Tibial nerve (tissue), 4 donors: ENCODE measurements at regions not wholly inside any gene's neighbourhood (a gene's known extent, or its start where the extent isn't known, plus 50 kb on each side); places are given as distances from the start of the nearest gene placed in this dataset.
A peak's percentile ranks its signal among the peaks of the same experiment; 100 is the strongest.

Experiments
- DNase-seq, 2 donors: peaks; one replicate each; pipeline ENCODE4 v3.0.0-alpha.2; 2019; ENCODE audit warnings: low spot score in 2 of 2
- H3K27ac ChIP-seq, 4 donors: fragments of 200-600 bp; sonication (generic) in 3 of 4; one replicate each; pipeline ENCODE4 v1.5.1; 2017 to 2019; ENCODE audit warnings: mild to moderate bottlenecking in 1 of 4
- H3K27me3 ChIP-seq, 2 donors: fragments of 200-600 bp; sonication (generic) in 1 of 2; one replicate each; pipeline versions ENCODE4 v1.5.1 to v1.6.0; 2017 to 2019
- H3K36me3 ChIP-seq, 3 donors: fragments of 200-600 bp; sonication (generic); one replicate each; pipeline ENCODE4 v1.5.1; 2018 to 2019
- H3K4me1 ChIP-seq, 4 donors: fragments of 200-600 bp; sonication (generic) in 3 of 4; one replicate each; pipeline ENCODE4 v1.5.1; 2017 to 2019
- H3K4me3 ChIP-seq, 4 donors: fragments of 200-600 bp; sonication (generic) in 3 of 4; one replicate each; pipeline ENCODE4 v1.5.1; 2017 to 2019; ENCODE audit warnings: mild to moderate bottlenecking in 1 of 4, moderate library complexity in 1 of 4
- H3K9me3 ChIP-seq, 4 donors: fragments of 200-600 bp; sonication (generic) in 3 of 4; one replicate each; pipeline ENCODE4 v1.5.1; 2017 to 2019
- CTCF ChIP-seq, 5 experiments: fragments of 200-600 bp in 3 of 5; fragments of 450-650 bp in 2 of 5; sonication (generic) in 3 of 5; IDR thresholded peaks; one replicate each; pipeline ENCODE4 v1.5.1; 2016 to 2019; ENCODE audit warnings: antibody characterized with exemption in 5 of 5, mild to moderate bottlenecking in 3 of 5, moderate library complexity in 2 of 5
- EP300 ChIP-seq, 2 donors: sonication (generic); formaldehyde crosslinking; IDR thresholded peaks; one replicate each; pipeline ENCODE4 v1.6.1; 2017; ENCODE audit warnings: antibody characterized with exemption in 2 of 2, mild to moderate bottlenecking in 1 of 2
- POLR2A ChIP-seq, 2 donors: fragments of 450-650 bp; IDR thresholded peaks; one replicate each; pipeline ENCODE4 v1.6.1; 2017; ENCODE audit warnings: antibody characterized with exemption in 2 of 2, mild to moderate bottlenecking in 2 of 2, moderate library complexity in 2 of 2
- WGBS, 2 donors: methylation state at CpG; one replicate each; pipeline ENCODE4 v1.1.5; 2018; 5-methylcytosine and 5-hydroxymethylcytosine counted together

- Histone ChIP-seq H3K4me3 (no peak overlapping the region), H3K9me3 (no peaks in the 10 kb centered on the region), H3K4me1 (peaks cover 0 to 33% (median 13%) of the 10 kb centered on the region in 4 donors), H3K36me3 (no peaks in the 10 kb centered on the region), H3K27me3 (no peaks in the 10 kb centered on the region), H3K27ac (peak overlapping the region in 3 of 4 donors; percentile 67 to 76 (median 75))
- DNase-seq = peak in 1 of 2 donors; percentile 51
- TF ChIP-seq CTCF (IDR thresholded peaks at IDR 0.05) = no peak
- no peak for TF ChIP-seq POLR2A (IDR thresholded peaks at IDR 0.05)
- TF ChIP-seq EP300 (IDR thresholded peaks at IDR 0.05) = peak in 1 of 2 donors; percentile 20
- WGBS, 2 donors = 32 to 34% methylated on average over 9 of the region's 9 CpGs
These were observed 69.3 kb downstream of the CEBPB start for GRCh38 chr20:50259705-50260478.

- 76% methylated on average over 8 of the region's 8 CpGs for WGBS, 2 donors
These were observed 70.0 kb downstream of the CEBPB start for GRCh38 chr20:50260479-50261221.

GRCh38 chr20:50261471-50262212, 71.0 kb downstream of the CEBPB start:
- H3K4me3 ChIP-seq = no peak overlapping the region
- DNase-seq = no peak
- 88% methylated on average over 7 of the region's 7 CpGs for WGBS, 2 donors
- peaks cover 0 to 49% (median 19%) of the 10 kb centered on the region in 4 donors for H3K4me1 ChIP-seq
- H3K36me3 ChIP-seq = no peaks in the 10 kb centered on the region
- TF ChIP-seq POLR2A (IDR thresholded peaks at IDR 0.05) (no peak), EP300 (IDR thresholded peaks at IDR 0.05) (no peak), CTCF (IDR thresholded peaks at IDR 0.05) (no peak)
- no peaks in the 10 kb centered on the region for H3K9me3 ChIP-seq
- H3K27ac ChIP-seq = peak overlapping the region in 2 of 4 donors; percentile 75 to 76
- H3K27me3 ChIP-seq = no peaks in the 10 kb centered on the region

More at GRCh38 chr20:50260479-50261221, 70.0 kb downstream of the CEBPB start:
- Histone ChIP-seq H3K27me3 (no peaks in the 10 kb centered on the region), H3K4me3 (no peak overlapping the region), H3K9me3 (no peaks in the 10 kb centered on the region), H3K36me3 (no peaks in the 10 kb centered on the region), H3K27ac (peak overlapping the region in 3 of 4 donors; percentile 67 to 76 (median 75)), H3K4me1 (peaks cover 0 to 39% (median 13%) of the 10 kb centered on the region in 4 donors)
- DNase-seq = no peak
- TF ChIP-seq EP300 (IDR thresholded peaks at IDR 0.05) (no peak), CTCF (IDR thresholded peaks at IDR 0.05) (no peak), POLR2A (IDR thresholded peaks at IDR 0.05) (no peak)

- Histone ChIP-seq H3K27me3 (no peaks in the 10 kb centered on the region), H3K36me3 (no peaks in the 10 kb centered on the region), H3K4me3 (no peak overlapping the region), H3K27ac (no peak overlapping the region), H3K4me1 (peaks cover 0 to 62% (median 32%) of the 10 kb centered on the region in 4 donors), H3K9me3 (no peaks in the 10 kb centered on the region)
- TF ChIP-seq POLR2A (IDR thresholded peaks at IDR 0.05) = no peak
- no peak for TF ChIP-seq EP300 (IDR thresholded peaks at IDR 0.05)
- TF ChIP-seq CTCF (IDR thresholded peaks at IDR 0.05) = no peak
- no peak for DNase-seq
- 81 to 85% methylated on average over 3 of the region's 3 CpGs for WGBS, 2 donors
These were observed 73.2 kb downstream of the CEBPB start for GRCh38 chr20:50263831-50264230.
